GM21360 (cell line): ENCODE measurements at regions not wholly inside any gene's neighbourhood (a gene's known extent, or its start where the extent isn't known, plus 50 kb on each side); places are given as distances from the start of the nearest gene placed in this dataset.
"Not testable (repeated sequence)": the region's sequence is repeated elsewhere in the genome, so short reads cannot be mapped to it uniquely, and the experiment has no call there.

Experiments
- ATAC-seq: cut with Tn5 transposase; IDR thresholded peaks from one replicate; pipeline ENCODE4 v1.9.1; 2021; ENCODE audit warnings: mild to moderate bottlenecking, moderate library complexity; ENCODE audit not compliant: unreplicated experiment

DNA sequence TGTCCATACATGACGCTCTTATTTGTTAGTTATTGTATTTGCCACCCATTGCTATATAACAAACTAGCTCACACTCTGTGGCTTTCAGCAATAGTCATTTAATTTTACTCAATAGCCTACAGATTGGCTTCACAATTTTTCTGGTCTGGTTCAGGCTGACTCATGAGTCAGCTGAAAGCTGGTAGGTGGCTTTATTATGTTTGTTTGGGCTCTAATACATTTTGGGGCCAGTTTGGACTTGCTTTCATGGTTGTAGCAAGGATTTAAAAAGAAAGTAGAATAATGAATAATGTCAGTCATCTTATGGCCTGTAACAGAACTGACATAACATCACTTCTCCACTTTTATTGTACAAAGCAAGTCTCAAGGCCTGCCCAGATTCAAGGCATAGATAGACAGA is 338.7 kb downstream of the LRRIQ3 start:
- ATAC-seq = no peak

DNA sequence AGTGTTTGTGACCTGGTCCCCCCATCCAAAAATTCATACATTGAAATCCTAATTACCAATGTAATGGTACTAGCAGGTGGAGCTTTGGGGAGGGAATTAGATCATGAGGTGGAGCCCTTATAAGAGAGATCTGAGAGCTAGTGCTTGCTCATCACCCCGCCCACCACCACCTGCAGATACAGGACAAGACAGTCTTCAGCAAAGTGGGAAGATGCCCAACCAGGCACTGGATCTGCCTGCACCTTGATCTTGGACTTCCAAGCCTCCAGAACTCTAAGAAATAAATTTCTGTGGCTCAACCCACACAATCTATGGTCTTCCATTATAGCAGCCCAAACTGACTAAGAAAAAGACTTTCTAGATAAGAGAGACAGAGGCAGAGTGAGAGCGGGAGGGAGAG is 343.4 kb downstream of the LRRIQ3 start:
- no peak for ATAC-seq

DNA sequence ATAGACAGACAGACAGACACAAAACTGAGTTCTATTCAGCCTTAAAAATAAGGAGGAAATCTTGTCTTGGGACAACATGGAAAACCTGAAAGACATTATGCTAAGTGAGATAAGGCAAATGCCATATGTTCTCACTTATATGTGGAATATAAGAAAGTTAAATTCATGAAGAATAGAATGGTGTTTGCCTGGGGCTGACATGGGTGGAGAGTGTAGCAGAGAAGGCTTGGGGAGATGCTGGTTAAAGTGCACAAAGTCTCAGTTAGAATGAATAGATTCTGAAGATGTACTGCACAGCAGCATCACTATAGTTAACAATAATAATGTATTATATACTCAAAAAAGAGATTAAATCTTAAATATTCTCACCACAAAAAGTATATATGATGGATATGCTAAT is 355.5 kb downstream of the LRRIQ3 start:
- ATAC-seq = no peak

DNA sequence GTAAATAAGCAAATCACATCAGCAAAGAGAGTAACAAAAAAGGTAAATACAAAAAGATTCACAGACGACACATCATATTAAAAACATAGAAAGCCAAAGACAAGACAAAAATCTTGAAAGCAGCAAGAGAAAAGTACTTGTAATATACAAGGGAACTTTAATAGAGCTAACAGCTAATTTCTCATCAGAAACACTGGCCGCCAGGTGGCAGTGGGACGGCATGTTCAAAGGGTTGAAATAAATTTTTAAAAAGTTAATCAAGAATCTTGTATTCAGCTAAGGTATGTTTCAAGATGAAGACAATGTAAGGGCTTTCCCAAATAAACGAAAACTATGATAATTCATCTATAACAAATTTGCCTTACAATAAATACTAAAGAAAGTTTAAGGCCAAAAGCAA is 358.1 kb downstream of the LRRIQ3 start:
- no peak for ATAC-seq

DNA sequence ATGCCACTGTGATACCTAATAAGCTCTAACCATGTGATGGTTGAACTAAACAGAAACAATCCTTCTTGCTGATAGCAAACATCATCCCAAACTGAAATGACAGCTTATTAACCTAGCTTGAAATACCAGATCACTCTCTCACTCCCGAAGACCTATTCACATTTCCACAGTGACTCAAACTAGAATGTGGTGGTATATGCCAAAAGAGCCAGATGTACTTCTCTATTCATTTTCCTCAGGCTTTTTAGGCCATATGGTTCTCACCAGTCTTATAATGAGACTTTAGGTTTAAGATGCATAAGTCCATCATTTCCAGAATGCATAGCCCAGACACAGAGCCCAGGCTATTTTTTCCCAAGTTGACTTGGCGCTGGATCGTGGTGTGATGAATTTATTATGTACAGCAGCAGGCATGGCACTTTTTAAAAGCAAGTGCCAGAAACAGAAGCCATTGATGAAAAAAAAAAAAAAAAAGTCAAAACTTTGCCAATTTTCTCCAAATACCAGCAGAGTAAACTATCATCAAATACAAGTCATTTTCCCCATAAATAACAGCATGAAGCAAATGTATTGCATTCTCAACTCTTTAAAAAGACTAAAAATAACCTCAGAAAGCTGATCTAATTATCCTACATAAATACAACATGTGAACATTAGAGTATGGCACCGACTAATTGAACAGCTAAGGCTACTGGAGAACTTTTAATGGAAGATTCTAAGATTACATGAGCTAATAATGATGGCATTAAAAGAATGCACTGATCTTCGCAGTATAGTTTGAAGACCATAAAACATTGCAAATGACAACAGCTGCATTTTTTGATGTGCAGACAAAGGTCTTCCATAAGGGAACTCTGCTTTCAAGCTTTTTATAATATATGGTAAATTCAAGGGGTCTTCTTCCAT is 365.4 kb downstream of the LRRIQ3 start:
- no peak for ATAC-seq

DNA sequence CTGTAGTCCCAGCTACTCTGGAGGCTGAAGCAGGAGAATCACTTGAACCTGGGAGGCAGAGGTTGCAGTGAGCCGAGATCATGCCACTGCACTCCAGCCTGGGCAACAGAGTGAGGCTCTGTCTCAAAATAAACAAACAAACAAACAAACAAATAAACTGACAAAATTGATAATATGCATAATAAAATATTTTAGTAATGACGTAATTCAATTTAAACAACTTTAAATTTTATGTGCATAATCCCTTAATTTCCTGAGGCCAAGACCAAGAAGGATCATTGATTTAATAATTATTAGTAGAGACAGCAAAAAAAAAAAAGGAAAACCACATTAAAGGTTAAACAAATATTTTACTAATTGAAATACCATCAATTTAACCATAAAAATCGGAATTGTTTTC is 370.7 kb downstream of the LRRIQ3 start:
- ATAC-seq = not testable (repeated sequence)

DNA sequence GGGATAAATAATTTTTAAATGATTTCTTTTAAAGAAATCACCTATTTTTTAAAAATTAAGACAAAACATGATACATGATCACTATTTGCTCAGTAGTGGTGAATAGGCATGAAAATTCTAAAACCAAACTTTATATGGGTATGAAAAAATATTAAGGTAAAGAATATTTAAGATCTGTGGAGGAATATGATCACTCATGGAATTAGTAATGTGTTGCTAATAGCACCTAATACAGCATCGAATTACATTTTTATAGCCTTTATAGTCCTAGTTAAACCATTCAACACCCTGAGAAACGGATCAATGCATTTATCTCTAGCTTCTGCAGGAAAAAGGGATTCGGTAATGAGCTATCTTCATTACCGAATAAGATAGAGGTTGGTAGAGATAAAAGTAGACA is 373.9 kb downstream of the LRRIQ3 start:
- no peak for ATAC-seq

DNA sequence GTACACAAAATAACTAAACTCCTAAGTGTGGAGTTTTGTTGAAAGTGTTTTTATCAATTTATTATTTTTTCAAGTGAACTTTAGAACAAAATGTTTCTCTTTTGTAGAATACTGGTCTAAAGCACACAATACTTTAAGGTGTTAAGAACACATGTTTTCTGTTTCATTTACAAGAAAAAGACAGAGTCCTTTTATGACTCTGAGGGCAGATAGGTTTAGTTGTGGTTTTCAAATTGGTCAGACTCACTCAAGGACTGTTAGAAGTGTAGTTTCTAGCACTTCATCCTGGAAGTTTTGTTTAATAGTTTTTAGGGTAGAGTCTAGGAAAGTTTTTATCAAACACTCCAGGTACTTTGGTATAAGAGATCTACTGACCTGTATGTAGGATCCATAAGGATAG is 376.5 kb downstream of the LRRIQ3 start:
- ATAC-seq = peak; percentile 49

DNA sequence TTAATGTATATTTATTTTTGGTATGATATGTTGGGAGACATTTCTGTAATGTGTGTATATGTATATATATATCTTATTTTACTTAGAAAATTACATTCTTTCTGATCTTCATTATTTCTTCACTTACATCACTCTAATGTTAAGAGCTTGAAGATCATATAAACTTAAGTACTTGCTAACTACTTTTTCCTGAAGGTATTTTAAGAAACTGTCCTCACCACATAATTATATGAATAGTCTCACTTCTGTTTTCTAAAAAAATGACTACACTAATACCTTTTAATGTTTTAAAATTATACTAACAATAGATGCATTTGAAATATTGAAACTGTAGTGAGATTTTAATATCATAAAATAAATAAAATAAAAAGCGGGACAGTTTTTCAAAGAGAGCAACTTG is 377.1 kb downstream of the LRRIQ3 start:
- no peak for ATAC-seq

DNA sequence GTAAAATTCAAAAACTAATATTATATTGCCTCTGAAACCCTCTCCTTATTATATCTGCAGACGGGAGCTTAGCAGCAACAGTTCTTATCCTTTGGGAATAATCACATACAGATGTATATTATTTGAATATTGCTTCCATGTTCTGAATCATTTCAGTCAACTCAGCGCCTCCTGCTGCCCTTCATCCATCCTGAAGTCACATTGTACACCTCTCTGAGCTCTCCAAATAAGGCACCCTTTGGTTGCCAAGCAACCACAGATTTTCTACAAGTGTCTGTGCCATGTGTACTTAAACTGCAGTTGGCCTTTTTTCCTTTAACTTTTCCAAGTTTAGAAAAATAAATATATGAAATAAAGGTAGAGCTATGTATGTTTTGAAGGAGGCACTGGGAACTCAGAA is 384.3 kb downstream of the LRRIQ3 start:
- ATAC-seq = no peak

DNA sequence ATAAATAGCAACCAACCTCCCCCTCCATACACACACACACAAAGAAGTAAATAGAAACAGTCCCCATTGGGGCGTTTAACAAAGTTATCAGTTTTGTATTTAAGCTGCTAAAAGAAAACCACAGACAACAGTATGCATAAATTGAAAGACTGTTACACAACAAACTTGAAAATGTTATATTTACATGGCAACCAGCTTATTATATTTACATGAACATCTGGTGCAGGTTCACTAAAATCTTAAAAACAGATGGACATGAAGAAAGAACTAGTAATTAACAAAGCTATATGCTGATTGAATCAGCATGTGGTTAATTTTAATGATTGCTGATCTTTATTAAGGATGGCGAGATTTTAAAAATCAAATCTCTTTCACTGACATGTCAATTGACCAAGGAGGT is 384.7 kb downstream of the LRRIQ3 start:
- no peak for ATAC-seq

DNA sequence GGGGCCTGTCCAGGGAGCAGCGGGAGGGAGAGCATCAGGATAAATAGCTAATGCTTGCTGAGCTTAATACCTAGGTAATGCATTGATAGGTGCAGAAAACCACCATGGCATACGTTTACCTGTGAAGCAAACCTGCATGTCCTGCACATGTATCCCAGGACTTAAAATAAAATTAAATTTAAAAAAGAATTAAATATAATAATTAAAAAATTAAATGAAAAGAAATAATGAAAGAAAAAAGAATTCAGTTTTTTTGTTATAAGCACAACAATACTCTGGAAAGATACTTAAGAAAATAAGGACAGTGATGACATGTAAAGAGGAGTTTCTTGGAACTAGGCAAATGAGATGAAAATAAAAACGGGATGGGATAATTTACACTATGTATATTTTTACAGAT is 386.2 kb downstream of the LRRIQ3 start:
- ATAC-seq = no peak

DNA sequence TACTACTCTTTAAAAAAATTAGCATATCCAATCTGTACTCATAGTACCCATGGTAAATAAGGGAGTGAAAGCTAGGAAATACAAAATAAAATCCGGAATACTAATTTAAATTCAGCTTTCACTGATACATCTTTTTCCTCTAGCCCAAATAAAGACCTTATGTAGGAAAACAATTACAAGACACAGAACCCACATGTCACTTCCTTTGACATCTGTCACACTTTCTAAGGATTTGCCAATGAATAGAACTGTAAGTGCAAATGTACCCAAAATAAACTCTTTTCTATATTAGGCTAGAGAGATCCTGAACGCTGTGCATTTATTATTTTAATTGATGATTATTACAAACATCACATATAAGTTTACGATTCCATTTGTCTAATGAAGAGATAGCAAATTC is 393.0 kb downstream of the LRRIQ3 start:
- ATAC-seq = no peak

DNA sequence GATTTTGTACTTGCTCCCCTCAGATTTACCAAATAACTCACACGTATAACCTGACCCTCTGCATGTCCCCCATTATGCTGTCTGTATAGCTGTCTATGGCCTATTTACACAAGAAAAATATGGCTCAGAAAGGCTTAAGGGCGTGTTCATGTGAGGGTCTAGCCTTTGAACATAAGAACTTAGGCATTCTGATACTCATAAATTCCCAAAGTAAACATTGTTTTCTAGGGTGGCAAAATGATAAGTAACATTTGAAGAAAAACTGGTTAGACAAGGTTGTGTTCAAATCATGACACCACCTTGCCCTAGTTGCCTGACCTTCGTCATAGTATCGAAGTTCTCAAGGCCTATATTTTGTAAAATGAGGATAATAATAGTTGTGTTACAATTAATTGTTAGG is 394.6 kb downstream of the LRRIQ3 start:
- no peak for ATAC-seq

DNA sequence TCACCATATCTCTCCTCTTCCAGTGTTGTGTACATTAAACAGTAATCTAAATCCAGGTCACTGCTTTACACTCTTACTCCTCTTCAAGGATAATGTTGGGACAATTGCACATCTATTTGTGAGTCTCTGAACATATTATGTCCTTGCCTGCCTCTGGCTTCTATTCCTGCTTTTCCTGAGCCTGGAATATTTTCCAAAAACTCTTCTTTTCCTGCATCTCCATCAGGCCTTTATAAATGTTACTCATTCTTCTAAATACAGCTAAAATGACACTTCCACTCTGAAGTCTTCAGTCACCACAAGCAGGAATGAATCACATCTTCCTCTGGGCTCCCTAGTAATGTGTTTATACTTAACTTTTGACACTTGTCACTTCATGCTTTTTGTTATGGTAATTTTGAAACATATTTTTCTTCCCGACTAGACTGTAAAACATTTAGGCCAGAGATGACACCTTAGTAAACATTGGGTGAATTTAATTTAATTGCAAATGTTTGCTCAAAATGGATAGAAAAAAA is 396.0 kb downstream of the LRRIQ3 start:
- ATAC-seq = no peak

DNA sequence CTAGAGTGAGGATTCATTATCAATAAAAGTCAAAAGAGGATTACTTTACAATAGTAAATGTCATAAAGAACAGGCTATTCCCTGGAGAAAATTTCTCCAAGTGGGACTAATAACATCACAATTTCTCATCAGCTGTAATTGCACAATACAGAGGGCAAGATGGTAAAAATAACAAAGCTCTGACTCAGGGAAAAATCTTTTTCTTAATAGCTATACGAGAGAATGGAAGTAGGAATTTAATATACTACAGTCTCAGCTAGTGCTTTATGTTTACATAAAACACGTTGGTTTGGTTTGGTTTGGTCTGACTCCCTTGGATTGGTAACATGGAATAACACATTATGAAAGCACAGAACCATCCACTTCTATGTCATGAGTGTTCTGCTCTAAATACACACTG is 397.6 kb downstream of the LRRIQ3 start:
- no peak for ATAC-seq

DNA sequence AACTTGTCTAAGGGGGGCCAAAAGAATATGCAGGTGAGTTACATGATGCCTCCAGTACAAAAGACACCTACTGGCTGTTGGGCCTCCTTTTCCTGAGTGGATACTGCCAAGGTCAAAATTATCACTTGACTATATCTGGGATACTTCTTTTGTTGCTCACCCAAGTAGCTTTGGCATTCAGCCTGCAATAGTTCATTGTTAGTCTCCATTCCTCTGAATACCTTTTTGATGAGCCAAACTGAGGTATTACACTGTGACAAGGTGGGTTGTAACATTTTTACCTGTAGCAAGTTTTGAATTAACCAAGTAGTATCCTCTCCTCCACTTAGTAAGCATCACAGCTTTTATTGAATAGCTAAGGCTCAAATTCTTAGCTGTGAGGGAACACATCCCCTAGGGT is 408.0 kb downstream of the LRRIQ3 start:
- ATAC-seq = no peak

DNA sequence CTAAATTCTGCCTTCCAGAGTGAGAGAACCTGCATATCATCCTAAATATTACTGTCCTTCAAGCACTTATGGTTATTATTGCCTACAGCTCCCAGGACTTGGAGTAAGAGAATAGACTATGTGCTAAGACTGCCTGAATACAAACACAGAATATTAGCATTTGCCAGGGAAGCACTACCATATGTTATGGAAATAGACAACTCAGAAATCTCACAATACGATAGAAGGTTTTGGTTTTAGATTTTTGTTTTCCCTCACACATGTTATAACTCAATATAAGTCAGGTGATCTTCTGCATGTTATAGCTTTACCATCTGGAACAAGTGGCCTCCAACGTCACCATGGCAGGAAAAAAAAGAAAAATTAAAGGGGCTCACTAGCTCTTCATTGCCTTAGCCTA is 413.9 kb downstream of the LRRIQ3 start:
- no peak for ATAC-seq

DNA sequence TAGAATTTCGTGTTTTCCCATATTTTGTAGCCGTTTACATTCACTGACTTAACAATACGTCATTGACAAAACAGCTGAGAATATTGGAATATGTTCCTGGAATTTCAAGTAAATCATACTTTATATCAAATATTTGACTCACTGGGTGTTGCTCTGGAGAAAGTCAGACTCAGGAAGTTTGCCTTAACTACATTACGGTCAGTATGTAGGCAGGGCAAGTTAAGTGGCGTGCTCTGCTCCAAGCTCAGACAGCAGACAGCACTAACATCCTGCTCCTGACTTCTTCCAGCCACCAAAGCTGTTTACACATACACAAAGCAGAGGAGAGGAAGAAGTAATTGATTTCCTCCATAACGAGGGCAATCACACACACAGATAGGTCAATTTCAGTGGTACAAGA is 414.6 kb downstream of the LRRIQ3 start:
- no peak for ATAC-seq

DNA sequence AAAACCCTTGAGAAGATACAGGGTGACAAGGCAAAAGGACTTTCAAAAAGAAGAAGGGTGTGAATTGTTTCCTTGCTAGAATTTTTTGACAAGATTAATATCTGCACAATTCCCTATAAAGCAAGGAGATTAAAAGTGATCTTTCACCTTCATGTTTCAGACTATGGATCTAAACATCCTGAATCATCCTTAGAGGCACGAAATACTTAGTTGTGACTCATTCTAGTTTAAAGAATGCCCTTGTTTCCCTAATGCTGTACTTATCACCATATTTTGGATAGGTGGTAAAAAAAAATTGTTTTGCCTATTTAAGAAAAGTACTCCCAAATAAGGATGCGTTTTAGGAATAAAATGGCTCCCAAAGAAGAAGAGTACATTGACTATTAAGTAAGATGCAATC is 415.1 kb downstream of the LRRIQ3 start:
- ATAC-seq = no peak

DNA sequence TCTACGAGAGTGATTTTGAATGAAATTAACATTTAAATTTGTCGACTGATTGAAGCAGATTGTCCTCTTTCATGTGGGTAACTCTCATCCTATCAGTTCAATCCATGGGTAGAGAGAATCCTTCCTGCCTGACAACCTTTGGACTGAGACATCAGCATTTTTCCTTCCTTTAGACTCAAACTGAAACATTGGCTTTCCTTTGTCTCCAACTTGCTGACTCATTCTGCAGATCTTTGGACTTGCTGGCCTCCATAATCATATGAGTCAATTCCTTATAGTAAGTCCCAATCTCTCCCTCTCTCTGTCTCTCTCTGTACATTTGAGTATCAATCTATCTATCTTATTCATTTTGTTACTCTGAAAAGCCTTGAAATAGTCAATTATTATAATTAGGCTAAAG is 416.7 kb downstream of the LRRIQ3 start:
- no peak for ATAC-seq

DNA sequence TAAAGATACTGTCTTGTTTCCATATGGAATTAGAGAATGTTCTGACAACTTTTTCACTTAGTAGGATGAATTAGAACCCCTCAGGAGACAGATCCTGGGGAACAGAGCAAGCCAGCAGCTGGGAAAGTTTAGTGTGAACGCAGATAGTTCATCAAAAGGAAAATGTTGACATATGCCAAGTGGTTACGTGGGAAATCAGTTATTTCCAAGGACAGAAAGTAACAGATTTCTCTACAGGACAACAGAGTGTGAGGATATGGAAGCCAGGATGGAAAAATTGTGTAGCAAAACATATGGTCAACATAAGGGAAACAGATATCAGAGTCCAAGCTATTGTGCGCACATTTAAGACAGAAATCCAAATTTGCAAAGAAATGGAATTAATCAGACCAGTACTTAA is 419.5 kb downstream of the LRRIQ3 start:
- no peak for ATAC-seq

DNA sequence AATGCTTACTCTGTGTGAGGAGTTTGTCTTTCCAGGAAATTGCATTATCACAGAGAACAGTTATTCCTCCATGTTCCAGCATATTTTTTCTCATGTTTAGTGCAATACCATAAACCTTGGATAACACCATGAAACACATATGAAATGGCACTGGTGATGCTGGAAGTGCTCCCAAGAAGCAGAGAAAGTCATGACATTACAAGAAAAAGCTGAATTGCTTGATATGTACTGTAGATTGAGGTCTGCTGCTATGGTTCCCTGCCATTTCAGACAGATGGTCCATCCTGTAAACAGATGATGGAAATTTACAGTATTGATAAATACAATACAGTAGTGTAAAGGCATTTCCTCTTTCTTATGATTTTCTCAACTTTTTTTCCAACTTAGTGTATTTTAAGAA is 422.1 kb downstream of the LRRIQ3 start:
- ATAC-seq = no peak
